WERI-Rb-1 (cell line): ENCODE measurements at regions not wholly inside any gene's neighbourhood (a gene's known extent, or its start where the extent isn't known, plus 50 kb on each side); places are given as distances from the start of the nearest gene placed in this dataset.

Experiments used
- DNase-seq: peaks from one replicate; pipeline ENCODE4 v3.0.0-alpha.2; 2020
- H3K27ac ChIP-seq: fragments of 250-450 bp; sonication (Bioruptor Pico); 2 replicates; pipeline ENCODE4 v1.5.1; 2020; ENCODE audit warnings: mild to moderate bottlenecking, moderate library complexity
- H3K27me3 ChIP-seq: fragments of 250-450 bp; sonication (Bioruptor Pico); 2 replicates; pipeline ENCODE4 v1.5.1; 2021; ENCODE audit warnings: mild to moderate bottlenecking, low read depth, moderate library complexity; ENCODE audit not compliant: insufficient read depth, severe bottlenecking
- H3K36me3 ChIP-seq: fragments of 250-450 bp; sonication (Bioruptor Pico); 2 replicates; pipeline ENCODE4 v1.5.1; 2020; ENCODE audit warnings: mild to moderate bottlenecking, moderate library complexity
- H3K4me3 ChIP-seq: 2 replicates; pipeline ENCODE4 v1.5.1; 2011; ENCODE audit warnings: low read depth, mild to moderate bottlenecking, control low read depth, low read length
- H3K9me3 ChIP-seq: fragments of 250-450 bp; sonication (Bioruptor Pico); 2 replicates; pipeline ENCODE4 v1.5.1; 2021; ENCODE audit warnings: mild to moderate bottlenecking, moderate library complexity; ENCODE audit not compliant: severe bottlenecking
- CTCF ChIP-seq: IDR thresholded peaks from 2 replicates; pipeline ENCODE4 v1.5.1; 2011; ENCODE audit warnings: low read depth, mild to moderate bottlenecking, control low read depth, inconsistent platforms, low read length

DNA sequence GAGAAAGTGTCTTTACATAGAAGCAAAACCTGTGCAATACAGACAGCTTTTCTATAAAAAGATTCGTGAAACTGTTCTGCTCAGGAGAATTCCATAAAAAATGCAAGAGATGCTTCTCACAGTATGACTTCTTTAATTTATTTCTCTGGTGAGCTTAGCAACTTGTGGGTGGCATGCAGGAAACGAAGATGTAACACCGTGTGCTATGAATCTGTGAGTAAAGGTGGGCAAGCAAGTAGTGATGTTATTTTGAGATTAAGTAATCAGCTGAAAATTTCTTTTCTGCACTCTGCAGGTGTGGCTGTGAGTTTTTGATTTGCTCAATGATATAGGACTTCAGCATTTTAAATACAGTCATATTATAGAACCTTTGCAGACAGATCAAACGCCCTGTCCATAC is 656.8 kb upstream of the NCAM2 start:
- H3K36me3 ChIP-seq, result no peaks in the 10 kb centered on the region
- H3K4me3 ChIP-seq, result no peak overlapping the region
- no peak for TF ChIP-seq CTCF

DNA sequence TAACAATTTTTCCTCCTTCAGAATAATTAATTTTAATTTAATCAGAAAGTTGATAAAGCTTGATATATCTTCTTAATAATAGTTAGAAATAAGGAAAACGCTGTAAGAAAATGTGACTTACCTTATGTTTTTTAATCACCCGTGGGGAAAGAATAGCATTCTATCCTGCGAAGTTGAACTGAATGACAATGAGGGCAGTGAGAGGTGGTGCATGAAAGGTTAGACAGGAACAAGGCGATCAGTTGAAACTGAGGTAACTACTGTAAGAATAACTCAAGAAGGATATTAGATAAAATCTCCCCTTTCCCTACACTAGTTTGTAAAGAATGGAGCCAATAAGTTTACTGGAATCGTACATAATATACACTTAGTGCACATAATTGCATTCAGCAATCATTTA is 655.0 kb upstream of the NCAM2 start:
- H3K27ac ChIP-seq, result no peak overlapping the region
- no peaks in the 10 kb centered on the region for H3K36me3 ChIP-seq
- TF ChIP-seq CTCF, result no peak
- H3K9me3 ChIP-seq, result no peaks in the 10 kb centered on the region
- no peak overlapping the region for H3K4me3 ChIP-seq
- H3K27me3 ChIP-seq, result peaks cover 26% of the 10 kb centered on the region
- DNase-seq, result no peak

More for the DNA sequence above, 656.8 kb upstream of the NCAM2 start:
- peaks cover 15% of the 10 kb centered on the region for H3K27me3 ChIP-seq
- DNase-seq, result no peak
- no peaks in the 10 kb centered on the region for H3K9me3 ChIP-seq
- H3K27ac ChIP-seq, result no peak overlapping the region

- Histone ChIP-seq H3K27me3 (peaks cover 34% of the 10 kb centered on the region), H3K9me3 (no peaks in the 10 kb centered on the region), H3K36me3 (no peaks in the 10 kb centered on the region), H3K27ac (no peak overlapping the region), H3K4me3 (no peak overlapping the region)
- no peak for DNase-seq
- no peak for TF ChIP-seq CTCF
These were observed 647.1 kb upstream of the NCAM2 start for GRCh38 chr21:20351138-20351537.

DNA sequence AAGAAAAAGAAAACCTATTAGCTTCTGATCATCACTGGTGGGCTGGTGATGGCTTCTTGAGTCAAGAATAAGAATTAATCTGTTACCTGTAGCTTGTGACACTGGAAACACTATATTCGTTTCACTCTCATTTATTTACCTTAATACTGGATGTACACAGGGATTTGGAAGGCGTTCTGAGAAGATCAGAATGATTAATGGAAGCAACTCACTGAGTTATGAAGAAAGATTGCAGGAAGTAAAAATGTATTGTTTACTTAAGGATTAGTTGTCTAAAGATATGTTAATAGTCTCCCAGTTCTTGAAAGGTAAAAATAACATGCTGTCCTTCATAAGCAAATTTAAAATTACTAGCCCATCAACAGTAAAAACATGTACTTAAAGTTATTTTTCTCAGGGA is 644.9 kb upstream of the NCAM2 start:
- H3K27ac ChIP-seq, result no peak overlapping the region
- no peak for TF ChIP-seq CTCF
- no peak overlapping the region for H3K4me3 ChIP-seq
- H3K27me3 ChIP-seq, result peaks cover 24% of the 10 kb centered on the region
- H3K36me3 ChIP-seq, result no peaks in the 10 kb centered on the region
- DNase-seq, result no peak
- H3K9me3 ChIP-seq, result no peaks in the 10 kb centered on the region

DNA sequence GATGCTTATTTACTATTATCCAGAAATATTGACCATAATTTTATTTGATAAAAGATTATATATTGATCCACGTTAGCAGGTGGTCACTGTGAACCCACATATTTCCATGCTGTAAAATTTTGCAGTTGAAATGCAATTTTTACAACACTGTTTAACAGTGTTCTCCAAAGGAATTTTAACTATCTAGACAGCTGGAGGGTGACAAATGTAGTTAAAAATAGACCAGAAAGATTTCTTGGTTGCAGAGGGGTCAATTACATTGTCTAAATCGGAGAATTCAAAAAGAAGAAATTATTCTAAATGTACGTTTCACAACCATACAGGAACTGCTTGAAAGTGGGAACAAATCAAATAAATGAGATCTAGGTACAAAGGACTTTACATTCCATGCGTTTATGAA is 625.2 kb upstream of the NCAM2 start:
- no peak for DNase-seq
- no peaks in the 10 kb centered on the region for H3K36me3 ChIP-seq
- TF ChIP-seq CTCF, result no peak
- peaks cover 26% of the 10 kb centered on the region for H3K27me3 ChIP-seq
- H3K4me3 ChIP-seq, result no peak overlapping the region
- H3K9me3 ChIP-seq, result no peaks in the 10 kb centered on the region
- no peak overlapping the region for H3K27ac ChIP-seq

- H3K27ac ChIP-seq, result no peak overlapping the region
- no peak overlapping the region for H3K4me3 ChIP-seq
- peaks cover 9% of the 10 kb centered on the region for H3K27me3 ChIP-seq
- H3K36me3 ChIP-seq, result no peaks in the 10 kb centered on the region
- no peaks in the 10 kb centered on the region for H3K9me3 ChIP-seq
- no peak for TF ChIP-seq CTCF
- no peak for DNase-seq
These were observed 621.0 kb upstream of the NCAM2 start for GRCh38 chr21:20377250-20377649.
